Heart right ventricle (tissue), 16 donors: ENCODE measurements at regions not wholly inside any gene's neighbourhood (a gene's known extent, or its start where the extent isn't known, plus 50 kb on each side); places are given as distances from the start of the nearest gene placed in this dataset.

Experiments
- ATAC-seq, 8 donors: fragments of 200-7000 bp; cut with Tn5 transposase; one replicate each; pipeline ENCODE4 v1.9.1; 2020; ENCODE audit warnings: mild to moderate bottlenecking in 8 of 8, moderate library complexity in 8 of 8, moderate number of reproducible peaks in 1 of 8
- DNase-seq, 2 donors: peaks; one replicate each; pipeline ENCODE4 v3.0.0-alpha.2; 2020
- H3K27ac ChIP-seq, 10 donors: fragments of 200-600 bp; sonication (generic) in 2 of 10; one replicate each; pipeline versions ENCODE4 v1.5.0 to v1.8.0; 2020 to 2022; ENCODE audit warnings: mild to moderate bottlenecking in 3 of 10
- H3K27me3 ChIP-seq, 7 donors: fragments of 200-600 bp; one replicate each; pipeline ENCODE4 v1.8.0; 2021 to 2022; ENCODE audit warnings: mild to moderate bottlenecking in 2 of 7
- H3K36me3 ChIP-seq, 9 donors: fragments of 200-600 bp; sonication (generic) in 1 of 9; one replicate each; pipeline versions ENCODE4 v1.5.0 to v1.8.0; 2020 to 2022; ENCODE audit warnings: mild to moderate bottlenecking in 2 of 9
- H3K4me1 ChIP-seq, 9 donors: fragments of 200-600 bp; sonication (generic) in 1 of 9; one replicate each; pipeline versions ENCODE4 v1.5.0 to v1.8.0; 2020 to 2022; ENCODE audit warnings: mild to moderate bottlenecking in 4 of 9
- H3K4me3 ChIP-seq, 10 donors: fragments of 200-600 bp; sonication (generic) in 2 of 10; one replicate each; pipeline versions ENCODE4 v1.5.0 to v1.8.0; 2020 to 2022; ENCODE audit warnings: mild to moderate bottlenecking in 7 of 10, moderate library complexity in 2 of 10
- H3K9me3 ChIP-seq, 11 donors: fragments of 200-600 bp in 10 of 11; sonication (generic) in 2 of 11; one replicate each; pipeline versions ENCODE4 v1.5.0 to v1.8.0; 2013 to 2022; ENCODE audit warnings: mild to moderate bottlenecking in 2 of 11, control low read depth in 1 of 11, moderate library complexity in 1 of 11
- WGBS, 2 donors: extraction: QIAGEN DNeasy Blood & Tissue Kit; methylation state at CpG; one replicate each; pipeline ENCODE4 v1.1.7; 2013; ENCODE audit warnings: inconsistent platforms in 1 of 2; 5-methylcytosine and 5-hydroxymethylcytosine counted together
- intact Hi-C, 10 donors: fragments of 100-400 bp; cut with DNase I; formaldehyde crosslinking; loops; one replicate each; pipeline versions ENCODE4 v1.11.1 to v1.14.2; 2022
- TF ChIP-seq, protein P1 (sequence below), 9 donors: fragments of 200-600 bp; sonication (generic) in 2 of 9; IDR thresholded peaks; one replicate each; pipeline versions ENCODE4 v1.5.0 to v1.8.0; 2021 to 2022; ENCODE audit warnings: antibody characterized with exemption in 9 of 9, mild to moderate bottlenecking in 5 of 9, moderate library complexity in 1 of 9
- donor health status: Arrhythmogenic right ventricular cardiomyopathy.
- donor health status: ischemic (EF 13 %, LVEDD 7.1; RV severe dilation, severe dysfunction).
- donor health status: healthy with polysubstance abuse.
- donor health status: DM: no; HTN: yes; CAD: no.
- donor health status: DM: no; HTN: no; CAD: no.
- donor health status: ischemic (EF 25% LVEDD 6.9; RV normal size, moderate dysfunction).
- donor health status: ischemic (EF 25% LVEDD 5.7; RV mildly dilated, moderate dysfunction).
- donor health status: healthy.
- donor health status: DM: yes; HTN: yes; CAD: no.
- donor health status: Ischemic cardiomyopathy.
- donor health status: ischemic (EF 35%, LVEDD 5.7; RV mildly dilated, moderate dysfunction).
- donor health status: nonischemic (EF 11% LVEDD 7.7; RV severe dilation, severe dysfunction).
- donor health status: DM: yes; HTN: yes; CAD: no.
- donor health status: PGD.
- donor health status: ischemic (EF 29% LVEDD 5.4; RV normal size, mild dysfunction).
- donor health status: nonischemic (EF 23%, LVEDD 6.1; RV moderate dilation, normal function).

DNA sequence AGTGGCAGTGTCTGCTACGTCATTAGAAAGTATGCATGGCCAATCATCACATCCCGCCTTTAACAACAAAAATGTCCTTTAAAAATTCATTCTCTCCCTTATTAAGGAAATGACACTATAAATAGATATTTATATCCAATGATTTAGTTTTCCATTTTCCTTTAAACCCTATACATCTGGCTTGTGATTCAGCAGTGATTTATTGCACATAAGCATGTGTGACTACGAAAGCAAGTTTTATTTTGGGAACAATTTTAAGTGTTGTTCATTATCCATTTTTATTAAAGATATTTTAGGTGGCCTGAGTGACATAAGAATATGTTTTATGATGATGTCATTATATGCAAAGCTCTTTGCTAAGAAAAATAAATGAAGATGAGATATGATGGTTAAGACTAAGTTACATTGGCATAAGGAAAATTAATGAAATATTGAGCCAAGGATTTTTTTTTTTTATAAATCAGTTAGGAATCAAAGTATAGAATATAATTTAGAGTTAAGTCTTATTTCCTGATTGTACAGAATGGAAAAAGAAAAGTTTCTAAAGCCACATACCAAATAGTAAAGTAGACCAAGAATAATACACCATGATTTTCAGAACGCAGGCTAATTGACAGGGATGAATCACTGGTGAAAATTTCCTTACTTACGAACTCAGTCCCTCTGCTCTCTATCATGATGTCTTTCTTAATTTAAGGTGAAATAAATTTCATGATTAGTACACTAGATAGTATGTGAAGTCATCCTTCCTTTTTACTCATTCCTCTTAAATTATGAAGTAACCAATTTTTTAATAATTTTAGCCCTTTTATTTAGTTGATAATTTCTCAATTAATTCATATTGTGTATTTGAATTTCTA, 822.4 kb downstream of the FAT4 start:
- H3K4me1 ChIP-seq: no peaks in the 10 kb centered on the region
- TF ChIP-seq, protein P1, sequence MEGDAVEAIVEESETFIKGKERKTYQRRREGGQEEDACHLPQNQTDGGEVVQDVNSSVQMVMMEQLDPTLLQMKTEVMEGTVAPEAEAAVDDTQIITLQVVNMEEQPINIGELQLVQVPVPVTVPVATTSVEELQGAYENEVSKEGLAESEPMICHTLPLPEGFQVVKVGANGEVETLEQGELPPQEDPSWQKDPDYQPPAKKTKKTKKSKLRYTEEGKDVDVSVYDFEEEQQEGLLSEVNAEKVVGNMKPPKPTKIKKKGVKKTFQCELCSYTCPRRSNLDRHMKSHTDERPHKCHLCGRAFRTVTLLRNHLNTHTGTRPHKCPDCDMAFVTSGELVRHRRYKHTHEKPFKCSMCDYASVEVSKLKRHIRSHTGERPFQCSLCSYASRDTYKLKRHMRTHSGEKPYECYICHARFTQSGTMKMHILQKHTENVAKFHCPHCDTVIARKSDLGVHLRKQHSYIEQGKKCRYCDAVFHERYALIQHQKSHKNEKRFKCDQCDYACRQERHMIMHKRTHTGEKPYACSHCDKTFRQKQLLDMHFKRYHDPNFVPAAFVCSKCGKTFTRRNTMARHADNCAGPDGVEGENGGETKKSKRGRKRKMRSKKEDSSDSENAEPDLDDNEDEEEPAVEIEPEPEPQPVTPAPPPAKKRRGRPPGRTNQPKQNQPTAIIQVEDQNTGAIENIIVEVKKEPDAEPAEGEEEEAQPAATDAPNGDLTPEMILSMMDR (IDR thresholded peaks at IDR 0.05): no peak
- DNase-seq: no peak
- H3K36me3 ChIP-seq: no peaks in the 10 kb centered on the region
- no peak for ATAC-seq
- no peak overlapping the region for H3K4me3 ChIP-seq
- H3K27ac ChIP-seq: no peak overlapping the region
- WGBS, 2 donors: 73 to 81% methylated on average over 5 of the region's 5 CpGs
- intact Hi-C loops: no loop called here
- peaks cover 0 to 19% (median 0%) of the 10 kb centered on the region in 11 donors for H3K9me3 ChIP-seq
- H3K27me3 ChIP-seq: no peaks in the 10 kb centered on the region

DNA sequence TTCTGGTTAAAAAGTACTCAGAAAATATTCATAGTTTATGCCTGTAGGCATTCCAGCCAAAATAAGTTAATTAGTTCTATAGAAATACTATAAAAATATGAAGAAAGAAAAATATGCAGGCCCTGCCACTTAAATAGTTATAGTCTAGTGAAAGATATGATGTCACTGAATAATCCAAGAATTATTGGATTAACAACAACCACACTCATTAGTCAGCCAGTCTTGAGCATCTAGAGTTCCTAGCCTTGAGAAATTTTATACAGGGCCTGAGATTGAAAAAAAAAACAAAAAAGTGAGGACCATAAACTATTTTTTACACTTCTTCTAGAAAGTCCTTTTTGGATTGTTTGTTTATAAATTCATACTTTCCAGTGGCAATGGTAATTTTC, 823.0 kb downstream of the FAT4 start:
- ATAC-seq: no peak
- TF ChIP-seq, protein P1 (IDR thresholded peaks at IDR 0.05): no peak

DNA sequence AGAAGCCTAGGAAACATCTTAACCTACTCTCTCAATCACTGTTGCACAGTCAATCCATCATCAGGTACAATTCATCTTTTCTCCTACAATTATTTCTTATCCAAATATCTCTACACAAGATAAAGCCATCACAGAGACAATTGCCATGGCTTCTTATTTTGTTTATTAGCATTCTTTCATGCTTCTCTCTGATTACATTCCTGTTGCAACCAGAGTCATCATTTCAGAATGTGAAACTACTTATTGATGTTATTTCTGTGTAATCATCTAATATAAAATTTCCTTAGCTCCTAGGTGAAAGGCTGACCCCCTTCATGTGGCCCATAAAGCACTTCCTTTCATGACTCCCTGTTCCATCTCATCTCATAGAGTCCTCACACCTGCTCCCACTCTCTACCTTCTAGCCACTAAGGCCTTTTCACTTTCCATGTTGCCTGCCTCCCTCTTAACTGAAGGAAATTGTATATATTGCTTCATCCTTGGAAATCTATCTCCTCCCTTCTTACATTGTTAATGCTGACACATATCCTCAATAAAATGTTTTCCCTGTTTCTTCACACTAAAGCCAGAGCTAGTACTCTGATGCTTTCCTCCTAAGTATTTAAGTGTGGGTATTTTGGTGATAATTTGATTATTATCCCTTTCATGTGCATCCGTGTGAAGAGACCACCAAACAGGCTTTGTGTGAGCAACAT, 829.9 kb downstream of the FAT4 start:
- DNase-seq (no peak), ATAC-seq (no peak)
- 95 to 97% methylated on average over 1 of the region's 1 CpG for WGBS, 2 donors
- no peaks in the 10 kb centered on the region for H3K9me3 ChIP-seq
- TF ChIP-seq, protein P1 (IDR thresholded peaks at IDR 0.05): no peak
- no peaks in the 10 kb centered on the region for H3K4me1 ChIP-seq
- no peaks in the 10 kb centered on the region for H3K27me3 ChIP-seq
- H3K36me3 ChIP-seq: no peaks in the 10 kb centered on the region
- H3K27ac ChIP-seq: no peak overlapping the region
- intact Hi-C loops: no loop called here
- no peak overlapping the region for H3K4me3 ChIP-seq

More for the DNA sequence above, 823.0 kb downstream of the FAT4 start:
- H3K9me3 ChIP-seq: peaks cover 0 to 19% (median 0%) of the 10 kb centered on the region in 11 donors
- no peaks in the 10 kb centered on the region for H3K4me1 ChIP-seq
- H3K36me3 ChIP-seq: no peaks in the 10 kb centered on the region
- intact Hi-C loops: no loop called here
- no peak overlapping the region for H3K27ac ChIP-seq
- no peaks in the 10 kb centered on the region for H3K27me3 ChIP-seq
- no peak overlapping the region for H3K4me3 ChIP-seq
- DNase-seq: no peak

DNA sequence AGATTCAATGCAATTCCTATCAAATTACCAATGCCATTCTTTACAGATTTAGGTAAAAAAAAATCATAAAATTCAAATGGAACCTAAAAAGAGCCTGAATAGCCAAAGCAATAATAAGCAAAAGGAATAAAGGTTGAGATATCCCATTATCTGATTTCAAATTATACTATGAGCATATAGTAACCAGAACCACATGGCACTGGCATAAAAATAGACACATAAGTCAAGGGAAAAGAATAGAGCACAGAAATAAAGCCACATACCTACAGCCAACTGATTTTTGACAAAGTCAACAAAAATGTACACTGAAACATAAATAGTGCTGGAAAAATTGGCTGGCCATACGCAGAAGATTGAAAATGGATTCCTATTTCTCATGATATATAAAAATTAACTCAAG, 853.7 kb downstream of the FAT4 start:
- intact Hi-C loops: no loop called here
- Histone ChIP-seq H3K36me3 (no peaks in the 10 kb centered on the region), H3K4me1 (no peaks in the 10 kb centered on the region), H3K9me3 (peaks cover 0 to 5% (median 0%) of the 10 kb centered on the region in 11 donors), H3K4me3 (no peak overlapping the region), H3K27me3 (no peaks in the 10 kb centered on the region), H3K27ac (no peak overlapping the region)
- ATAC-seq: no peak
- no peak for DNase-seq
- TF ChIP-seq, protein P1 (IDR thresholded peaks at IDR 0.05): no peak
- WGBS, 2 donors: 48 to 79% methylated on average over 1 of the region's 1 CpG
